ENCODE measurements at regions not wholly inside any gene's neighbourhood (a gene's known extent, or its start where the extent isn't known, plus 50 kb on each side); places are given as distances from the start of the nearest gene placed in this dataset.
"Not testable (repeated sequence)": the region's sequence is repeated elsewhere in the genome, so short reads cannot be mapped to it uniquely, and the experiment has no call there.

DNA sequence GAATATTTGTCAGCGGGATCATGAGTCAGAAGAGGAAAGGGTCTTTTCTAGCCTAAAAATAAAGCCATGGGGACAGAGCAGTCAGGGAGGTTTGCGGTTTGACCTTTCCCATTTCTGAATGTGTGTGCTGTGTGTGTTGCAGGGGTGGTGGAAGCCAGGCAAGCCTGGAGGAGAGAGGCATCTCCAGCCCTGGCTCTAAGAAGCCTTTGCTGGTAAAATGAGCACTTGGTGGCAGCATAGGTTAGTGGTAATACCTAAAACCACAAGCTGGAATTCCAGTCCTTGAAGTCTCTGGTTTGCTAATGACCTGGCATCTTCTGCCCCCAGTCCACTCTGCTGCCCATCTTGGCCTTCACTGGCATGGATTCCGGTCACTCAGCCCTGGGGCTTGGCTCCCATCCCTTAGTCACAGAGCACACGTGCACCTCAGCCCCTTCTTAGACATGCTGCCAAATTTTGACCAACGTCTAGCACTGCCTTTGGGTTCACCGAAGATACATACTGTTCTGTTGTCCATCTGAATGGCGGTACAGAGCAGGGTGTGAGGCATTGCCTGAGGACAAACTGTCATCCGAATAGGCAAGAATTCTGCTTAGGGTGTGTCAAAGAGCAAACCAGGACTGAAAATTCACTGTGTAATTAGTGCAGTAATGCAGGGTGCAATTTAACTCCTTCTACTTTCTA is 52.7 kb downstream of the KCNA5 start:
- Mint-ChIP-seq H3K27ac (no peak overlapping the region), H3K9me3 (no peaks in the 10 kb centered on the region), H3K4me1 (no peaks in the 10 kb centered on the region), H3K4me3 (no peak overlapping the region), H3K27me3 (peaks cover 4% of the 10 kb centered on the region), H3K36me3 (no peaks in the 10 kb centered on the region)

DNA sequence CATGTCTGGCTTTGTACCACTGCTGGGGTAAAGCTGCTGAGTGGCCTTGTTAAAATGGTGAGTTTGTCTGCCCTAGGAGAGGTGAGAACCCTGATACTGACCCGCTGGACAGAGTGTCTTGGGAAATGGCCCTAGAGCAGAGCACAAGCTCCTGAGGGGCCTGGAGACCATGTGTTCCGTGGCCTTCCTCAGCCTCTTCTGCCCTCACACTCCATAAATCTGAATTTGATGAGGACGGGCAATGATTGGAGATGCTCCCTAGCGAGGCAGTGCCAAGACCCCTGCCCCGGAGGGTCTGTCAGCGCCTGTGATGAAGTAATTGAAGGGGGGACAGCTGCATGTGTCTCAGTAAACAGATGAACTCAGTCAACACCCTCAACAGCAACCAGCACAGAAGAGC is 54.1 kb downstream of the KCNA5 start:
- no peaks in the 10 kb centered on the region for H3K36me3 Mint-ChIP-seq
- H3K4me3 Mint-ChIP-seq = no peak overlapping the region
- no peaks in the 10 kb centered on the region for H3K4me1 Mint-ChIP-seq
- no peaks in the 10 kb centered on the region for H3K9me3 Mint-ChIP-seq
- H3K27ac Mint-ChIP-seq = no peak overlapping the region
- peaks cover 5% of the 10 kb centered on the region for H3K27me3 Mint-ChIP-seq

DNA sequence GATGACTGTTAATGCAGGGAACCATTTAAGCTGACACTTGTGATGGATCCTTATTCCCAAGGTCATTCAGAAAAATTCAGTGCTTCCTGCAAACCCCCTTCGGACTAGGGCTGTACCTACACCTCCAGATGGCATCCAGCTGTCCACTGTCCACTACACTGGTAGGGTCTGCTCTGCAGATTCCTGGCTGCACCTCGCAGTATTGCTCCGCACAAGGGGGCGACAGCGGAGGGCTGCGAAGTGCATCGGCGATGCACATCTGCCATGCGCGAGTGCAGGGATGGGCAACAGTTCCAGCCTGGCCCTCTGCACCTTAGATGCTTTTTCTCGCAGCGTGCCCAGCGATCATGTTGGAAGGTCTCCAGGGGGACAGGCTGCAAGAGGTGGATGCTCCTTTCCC is 55.5 kb downstream of the KCNA5 start:
- H3K27ac Mint-ChIP-seq = no peak overlapping the region
- H3K9me3 Mint-ChIP-seq = no peaks in the 10 kb centered on the region
- H3K4me1 Mint-ChIP-seq = no peaks in the 10 kb centered on the region
- H3K36me3 Mint-ChIP-seq = no peaks in the 10 kb centered on the region
- H3K4me3 Mint-ChIP-seq = no peak overlapping the region
- peaks cover 6% of the 10 kb centered on the region for H3K27me3 Mint-ChIP-seq

DNA sequence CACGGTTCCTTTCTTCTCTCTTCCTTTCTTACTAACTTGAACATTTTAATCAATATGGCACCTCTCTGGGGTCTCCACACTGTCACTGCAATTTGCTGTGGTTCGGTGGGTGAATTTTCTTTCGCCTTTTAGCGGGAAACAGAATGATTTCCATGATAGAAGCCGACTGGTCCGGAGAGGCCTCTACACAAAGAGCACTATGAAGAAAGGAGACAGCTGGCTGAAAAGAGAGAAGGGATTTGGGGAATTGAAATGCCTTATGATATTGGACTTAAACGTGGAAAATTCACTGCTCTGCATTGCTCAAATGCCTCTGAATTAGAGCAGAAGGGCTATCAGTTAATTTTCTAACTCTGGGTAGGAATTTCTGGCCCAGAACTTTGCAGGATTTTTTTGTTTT is 55.9 kb downstream of the KCNA5 start:
- H3K36me3 Mint-ChIP-seq = no peaks in the 10 kb centered on the region
- H3K4me3 Mint-ChIP-seq = no peak overlapping the region
- H3K4me1 Mint-ChIP-seq = no peaks in the 10 kb centered on the region
- H3K27ac Mint-ChIP-seq = no peak overlapping the region
- no peaks in the 10 kb centered on the region for H3K9me3 Mint-ChIP-seq
- H3K27me3 Mint-ChIP-seq = peaks cover 8% of the 10 kb centered on the region

DNA sequence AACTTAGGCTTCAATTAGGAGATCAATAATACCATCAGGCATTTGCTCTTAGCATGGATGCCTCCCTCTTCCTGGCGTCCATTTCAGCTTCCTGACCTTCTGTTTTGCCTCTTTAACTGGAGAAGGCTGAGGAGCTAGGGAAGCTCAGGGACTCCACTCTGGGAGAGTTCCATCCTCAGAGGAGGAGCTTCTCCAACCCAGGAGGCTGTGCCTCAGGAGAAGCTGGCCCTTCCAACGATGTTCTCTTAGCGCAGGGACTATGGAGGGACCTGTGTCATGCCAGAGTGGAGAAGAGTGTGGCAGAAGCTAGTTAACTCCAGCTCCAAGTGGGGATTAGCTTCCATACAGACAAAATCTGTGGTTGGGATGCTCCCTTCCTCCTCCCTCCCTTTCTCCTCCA is 58.0 kb downstream of the KCNA5 start:
- H3K9me3 Mint-ChIP-seq = no peaks in the 10 kb centered on the region
- H3K27me3 Mint-ChIP-seq = peaks cover 13% of the 10 kb centered on the region
- H3K27ac Mint-ChIP-seq = no peak overlapping the region
- H3K36me3 Mint-ChIP-seq = no peaks in the 10 kb centered on the region
- H3K4me3 Mint-ChIP-seq = no peak overlapping the region
- H3K4me1 Mint-ChIP-seq = no peaks in the 10 kb centered on the region

DNA sequence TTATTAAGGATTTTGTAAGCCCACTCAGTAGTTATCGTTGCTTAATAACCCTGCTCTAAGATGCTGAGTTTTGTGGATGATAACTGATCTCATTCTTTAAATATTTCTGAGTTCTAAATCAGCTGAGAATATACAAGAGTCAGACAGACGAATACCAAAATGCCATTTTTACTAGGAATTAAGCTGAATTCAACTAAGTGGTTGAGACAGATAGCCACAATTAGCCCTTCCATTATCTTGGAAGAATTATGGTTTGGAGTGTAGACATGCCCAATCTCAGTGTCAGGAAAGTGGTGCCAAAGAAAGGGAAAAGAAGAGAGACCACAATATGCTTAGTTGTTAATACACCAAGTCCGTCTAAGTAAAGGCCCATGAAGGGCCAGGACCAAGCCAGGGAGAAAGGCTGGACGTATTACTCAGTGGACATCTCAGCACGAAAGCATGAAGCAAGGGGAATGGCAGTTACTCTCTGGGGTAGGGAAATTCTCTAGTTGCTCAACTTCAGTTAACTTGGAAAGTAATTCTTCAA is 58.6 kb downstream of the KCNA5 start:
- Mint-ChIP-seq H3K27ac (no peak overlapping the region), H3K36me3 (no peaks in the 10 kb centered on the region), H3K4me3 (no peak overlapping the region), H3K4me1 (no peaks in the 10 kb centered on the region), H3K27me3 (peaks cover 13% of the 10 kb centered on the region), H3K9me3 (no peaks in the 10 kb centered on the region)

DNA sequence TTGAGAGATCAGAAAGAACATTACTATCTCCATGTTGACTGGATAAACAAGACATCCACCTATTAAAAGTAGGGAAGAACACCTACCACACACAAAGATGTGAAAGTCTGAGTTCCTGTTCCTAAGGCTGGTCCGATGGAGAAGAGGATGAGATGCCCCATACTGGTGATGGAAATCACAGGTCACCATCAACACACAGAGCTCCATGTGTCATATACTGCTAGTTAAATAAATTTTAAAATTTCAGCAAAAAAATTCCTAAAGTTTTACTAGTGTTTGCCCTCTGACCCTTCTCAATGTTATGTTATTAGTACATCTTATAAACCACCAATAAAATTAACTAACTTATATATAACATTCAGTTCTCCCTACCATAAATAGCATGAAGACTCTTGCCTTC is 59.1 kb downstream of the KCNA5 start:
- no peaks in the 10 kb centered on the region for H3K4me1 Mint-ChIP-seq
- peaks cover 13% of the 10 kb centered on the region for H3K27me3 Mint-ChIP-seq
- no peaks in the 10 kb centered on the region for H3K9me3 Mint-ChIP-seq
- H3K27ac Mint-ChIP-seq = no peak overlapping the region
- H3K4me3 Mint-ChIP-seq = no peak overlapping the region
- no peaks in the 10 kb centered on the region for H3K36me3 Mint-ChIP-seq

DNA sequence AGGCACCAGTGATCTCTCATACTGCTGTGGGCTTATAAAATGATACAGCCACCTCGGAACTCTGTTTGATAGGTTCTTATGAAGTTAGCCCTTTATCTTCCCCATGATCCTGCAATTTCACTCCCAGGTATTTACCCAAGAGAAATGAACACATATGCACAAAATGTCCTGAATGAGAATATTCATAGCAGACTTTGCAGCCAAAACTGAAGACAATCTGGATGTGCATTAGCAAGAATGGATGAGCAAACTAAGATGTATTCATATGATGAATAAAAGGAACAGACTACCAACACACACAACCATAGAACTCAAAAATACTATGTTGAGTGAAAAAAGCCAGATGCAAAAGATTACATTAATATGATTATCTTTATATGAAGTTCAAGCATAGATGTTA is 66.7 kb downstream of the KCNA5 start:
- H3K4me3 Mint-ChIP-seq = no peak overlapping the region
- no peaks in the 10 kb centered on the region for H3K9me3 Mint-ChIP-seq
- no peaks in the 10 kb centered on the region for H3K36me3 Mint-ChIP-seq
- no peak overlapping the region for H3K27ac Mint-ChIP-seq
- H3K27me3 Mint-ChIP-seq = peaks cover 12% of the 10 kb centered on the region
- H3K4me1 Mint-ChIP-seq = no peaks in the 10 kb centered on the region

DNA sequence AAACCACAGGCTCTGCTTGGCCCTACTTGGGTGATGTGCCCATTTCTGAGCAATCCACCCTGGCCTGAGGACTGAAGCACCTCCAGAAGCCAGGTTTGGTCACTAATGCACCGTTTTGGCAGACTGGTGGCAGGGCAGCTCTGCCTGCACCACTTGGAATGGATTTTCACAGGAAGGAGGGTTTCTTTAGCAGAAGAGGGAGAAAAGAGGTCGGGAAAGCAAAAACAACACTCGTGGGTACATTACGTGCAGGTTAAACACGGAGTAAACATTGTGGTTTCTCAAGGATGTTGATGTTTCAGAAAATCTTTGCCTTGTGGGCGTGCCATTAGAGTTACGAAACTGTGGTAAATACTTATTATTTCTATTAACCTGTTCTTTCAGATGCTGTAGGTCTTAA is 70.8 kb downstream of the KCNA5 start:
- Mint-ChIP-seq H3K27ac (no peak overlapping the region), H3K9me3 (no peaks in the 10 kb centered on the region), H3K4me3 (no peak overlapping the region), H3K27me3 (peaks cover 6% of the 10 kb centered on the region), H3K36me3 (no peaks in the 10 kb centered on the region), H3K4me1 (no peaks in the 10 kb centered on the region)

DNA sequence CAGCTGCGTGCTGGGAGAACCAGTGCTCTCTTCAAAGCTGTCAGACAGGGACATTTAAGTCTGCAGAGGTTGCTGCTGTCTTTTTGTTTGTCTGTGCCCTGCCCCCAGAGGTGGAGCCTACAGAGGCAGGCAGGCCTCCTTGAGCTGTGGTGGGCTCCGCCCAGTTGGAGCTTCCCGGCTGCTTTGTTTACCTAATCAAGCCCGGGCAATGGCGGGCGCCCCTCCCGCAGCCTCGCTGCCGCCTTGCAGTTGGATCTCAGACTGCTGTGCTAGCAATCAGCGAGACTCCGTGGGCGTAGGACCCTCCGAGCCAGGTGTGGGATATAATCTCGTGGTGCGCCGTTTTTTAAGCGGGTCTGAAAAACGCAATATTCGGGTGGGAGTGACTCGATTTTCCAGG is 78.1 kb downstream of the KCNA5 start:
- not testable (repeated sequence) for H3K4me1 Mint-ChIP-seq, H3K27ac Mint-ChIP-seq, H3K9me3 Mint-ChIP-seq, H3K4me3 Mint-ChIP-seq, H3K36me3 Mint-ChIP-seq, H3K27me3 Mint-ChIP-seq

DNA sequence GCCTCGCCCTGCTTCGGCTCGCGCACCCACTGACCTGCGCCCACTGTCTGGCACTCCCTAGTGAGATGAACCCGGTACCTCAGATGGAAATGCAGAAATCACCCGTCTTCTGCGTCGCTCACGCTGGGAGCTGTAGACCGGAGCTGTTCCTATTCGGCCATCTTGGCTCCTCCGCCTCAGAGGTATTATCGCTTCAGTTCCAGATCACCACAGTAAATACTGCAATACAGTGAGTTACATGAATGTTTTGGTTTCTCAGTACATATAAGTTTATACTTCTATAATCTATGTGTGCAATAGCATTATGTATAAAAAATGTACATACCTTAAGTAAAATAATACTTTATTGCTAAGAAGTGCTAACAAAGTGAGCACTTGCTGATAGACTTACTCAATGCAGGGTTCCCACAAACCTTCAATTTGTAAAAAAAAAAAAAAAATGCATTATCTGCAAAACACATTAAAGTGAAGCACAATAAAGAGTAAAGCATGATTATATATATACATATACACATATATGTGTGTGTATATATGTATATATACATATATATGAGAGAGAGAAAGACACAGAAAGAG is 78.7 kb downstream of the KCNA5 start:
- not testable (repeated sequence) for H3K27ac Mint-ChIP-seq, H3K4me3 Mint-ChIP-seq, H3K4me1 Mint-ChIP-seq, H3K9me3 Mint-ChIP-seq, H3K27me3 Mint-ChIP-seq, H3K36me3 Mint-ChIP-seq

DNA sequence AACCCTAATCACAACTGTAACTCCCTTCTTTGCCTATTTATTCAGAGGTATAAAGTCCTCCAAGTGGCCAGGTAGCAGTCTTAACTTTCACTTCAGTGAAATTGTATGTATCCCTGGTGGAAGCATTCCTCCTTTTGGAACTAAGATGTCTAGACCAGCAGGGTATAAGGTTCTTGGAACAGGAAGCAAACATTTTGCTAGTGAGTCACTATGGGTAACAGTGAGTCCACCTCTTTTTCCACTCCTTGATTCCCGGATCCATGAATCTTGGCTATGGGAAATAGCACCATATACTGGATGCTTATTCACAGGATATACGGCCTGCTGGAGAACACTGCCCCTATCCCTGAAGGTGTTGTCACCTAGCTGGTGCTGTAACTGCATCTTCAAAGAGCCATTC is 80.2 kb downstream of the KCNA5 start:
- H3K27me3 Mint-ChIP-seq = peaks cover 2% of the 10 kb centered on the region
- H3K36me3 Mint-ChIP-seq = no peaks in the 10 kb centered on the region
- no peaks in the 10 kb centered on the region for H3K4me1 Mint-ChIP-seq
- no peaks in the 10 kb centered on the region for H3K9me3 Mint-ChIP-seq
- no peak overlapping the region for H3K4me3 Mint-ChIP-seq
- no peak overlapping the region for H3K27ac Mint-ChIP-seq

DNA sequence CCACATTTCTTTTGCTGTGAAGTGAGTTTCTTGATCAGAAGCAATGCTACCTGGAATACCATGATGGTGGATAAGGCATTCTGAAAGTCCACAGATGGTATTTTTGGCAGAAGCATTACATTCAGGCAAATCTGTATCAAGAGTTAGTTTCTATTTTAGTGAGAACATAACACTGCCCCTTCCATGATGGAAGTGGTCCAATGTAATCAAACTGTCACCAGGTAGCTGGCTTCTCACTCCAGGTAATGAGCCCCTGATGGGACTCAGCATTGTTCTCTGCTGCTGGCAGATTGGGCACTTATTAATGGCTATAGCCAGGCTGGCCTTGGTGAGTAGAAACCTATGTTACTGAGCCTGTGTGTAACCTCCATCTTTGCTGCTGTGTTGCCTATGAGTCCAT is 80.7 kb downstream of the KCNA5 start:
- Mint-ChIP-seq H3K27ac (no peak overlapping the region), H3K9me3 (no peaks in the 10 kb centered on the region), H3K4me3 (no peak overlapping the region), H3K36me3 (no peaks in the 10 kb centered on the region), H3K4me1 (no peaks in the 10 kb centered on the region), H3K27me3 (peaks cover 2% of the 10 kb centered on the region)

DNA sequence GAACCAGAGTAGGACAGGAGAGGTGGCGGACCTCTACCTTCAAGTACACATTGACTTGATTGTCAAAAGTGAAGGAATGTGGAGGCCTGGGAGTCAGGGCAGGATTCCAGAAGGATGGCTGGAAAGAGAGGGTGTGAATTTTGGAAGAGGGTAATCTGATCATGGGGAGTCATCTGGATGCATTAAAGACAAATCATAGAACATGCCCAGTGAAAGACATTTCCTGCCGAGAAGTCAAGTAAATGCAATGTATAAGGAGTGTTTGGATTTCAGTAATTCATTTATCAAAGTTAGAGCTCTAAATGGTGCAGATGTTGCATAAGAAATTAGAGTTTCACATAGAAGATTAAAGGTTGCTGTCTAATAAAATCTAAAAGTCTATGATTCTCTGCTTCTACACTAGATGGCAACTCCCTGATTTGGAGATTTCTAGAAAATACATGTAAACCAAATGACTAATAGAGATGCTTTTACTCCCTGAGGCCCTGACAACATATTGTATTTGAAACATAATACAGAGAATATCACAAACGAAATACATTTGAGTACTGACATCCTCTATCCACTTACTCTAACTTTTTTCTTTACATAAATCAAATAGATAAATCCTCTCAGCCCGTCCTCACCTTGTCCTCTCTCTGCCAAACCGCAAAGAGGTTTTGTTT is 91.3 kb downstream of the KCNA5 start:
- H3K4me3 Mint-ChIP-seq = no peak overlapping the region
- no peaks in the 10 kb centered on the region for H3K36me3 Mint-ChIP-seq
- no peaks in the 10 kb centered on the region for H3K9me3 Mint-ChIP-seq
- H3K27me3 Mint-ChIP-seq = peaks cover 9% of the 10 kb centered on the region
- no peaks in the 10 kb centered on the region for H3K4me1 Mint-ChIP-seq
- no peak overlapping the region for H3K27ac Mint-ChIP-seq

DNA sequence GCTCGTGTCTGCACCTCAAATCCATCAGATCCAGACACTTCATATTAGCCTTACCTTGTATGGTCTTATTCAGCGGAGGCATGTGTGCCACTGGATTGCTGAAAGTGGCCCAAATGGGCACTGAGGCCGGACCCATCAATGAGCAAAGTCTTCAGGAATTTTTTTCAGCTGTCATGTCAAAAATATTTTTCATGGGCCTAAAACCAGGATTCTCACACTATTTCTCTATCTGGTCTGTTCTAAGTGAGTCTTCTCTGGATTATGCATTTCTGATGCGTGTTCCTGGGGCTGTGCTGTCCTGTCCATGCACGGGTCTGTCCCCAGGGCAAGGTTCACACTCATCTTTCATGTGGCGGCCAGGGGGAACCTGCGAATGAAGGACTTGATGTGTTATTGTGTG is 94.6 kb downstream of the KCNA5 start:
- Mint-ChIP-seq H3K9me3 (peaks cover 5% of the 10 kb centered on the region), H3K27me3 (peaks cover 9% of the 10 kb centered on the region), H3K36me3 (no peaks in the 10 kb centered on the region), H3K4me1 (no peaks in the 10 kb centered on the region), H3K4me3 (no peak overlapping the region), H3K27ac (no peak overlapping the region)

DNA sequence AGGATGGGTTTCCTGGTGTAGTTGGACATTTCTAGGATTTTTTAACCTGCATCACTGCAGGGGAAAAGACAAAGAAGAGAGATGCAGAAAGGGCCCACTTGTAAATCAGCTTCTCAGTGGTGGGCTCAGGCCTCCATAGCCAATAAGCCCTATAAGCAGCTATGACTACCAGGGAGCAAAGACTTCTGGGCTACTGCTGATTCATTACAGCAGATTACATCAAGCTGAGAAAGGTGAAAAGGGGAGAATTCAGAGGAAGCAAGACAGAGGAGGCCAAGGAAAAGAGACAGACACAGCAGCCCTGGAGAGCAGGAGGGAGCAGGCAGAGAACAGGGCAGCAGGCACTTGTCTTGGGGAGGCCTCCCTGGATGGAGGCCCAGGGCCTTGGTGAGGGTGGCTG is 95.2 kb downstream of the KCNA5 start:
- no peak overlapping the region for H3K4me3 Mint-ChIP-seq
- H3K4me1 Mint-ChIP-seq = no peaks in the 10 kb centered on the region
- peaks cover 9% of the 10 kb centered on the region for H3K27me3 Mint-ChIP-seq
- peaks cover 5% of the 10 kb centered on the region for H3K9me3 Mint-ChIP-seq
- H3K27ac Mint-ChIP-seq = no peak overlapping the region
- no peaks in the 10 kb centered on the region for H3K36me3 Mint-ChIP-seq
